PC-9 (cell line): ENCODE measurements at regions not wholly inside any gene's neighbourhood (a gene's known extent, or its start where the extent isn't known, plus 50 kb on each side); places are given as distances from the start of the nearest gene placed in this dataset.

Experiments
- CTCF ChIP-seq: fragments of 200-600 bp; sonication (generic); conservative IDR thresholded peaks from 2 replicates; pipeline ENCODE4 v1.6.1; 2017; ENCODE audit warnings: mixed run types, antibody characterized with exemption, mild to moderate bottlenecking, moderate library complexity
- EZH2 ChIP-seq: fragments of 200-600 bp; sonication (generic); IDR thresholded peaks from 2 replicates; pipeline ENCODE4 v1.8.0; 2017; ENCODE audit warnings: antibody characterized with exemption, low read depth

- TF ChIP-seq CTCF (no peak), EZH2 (no peak)
These were observed 321.4 kb upstream of the MEOX2 start for GRCh38 chr7:16007911-16008310.
